Right ventricle myocardium inferior (tissue), 1 donor: ENCODE measurements at regions not wholly inside any gene's neighbourhood (a gene's known extent, or its start where the extent isn't known, plus 50 kb on each side); places are given as distances from the start of the nearest gene placed in this dataset.

ENCODE experiments used
- ATAC-seq: fragments of 200-7000 bp; cut with Tn5 transposase; one replicate; pipeline ENCODE4 v1.9.1; 2020; ENCODE audit warnings: mild to moderate bottlenecking, moderate library complexity
- DNase-seq: peaks from one replicate; pipeline ENCODE4 v3.0.0; 2021; ENCODE audit errors: missing footprints
- intact Hi-C: fragments of 100-400 bp; cut with DNase I; formaldehyde crosslinking; loops from one replicate; pipeline ENCODE4 v1.11.0; 2022
- donor health status: DM: no; HTN: yes; CAD: no; lungs with severe emphysema.

DNA sequence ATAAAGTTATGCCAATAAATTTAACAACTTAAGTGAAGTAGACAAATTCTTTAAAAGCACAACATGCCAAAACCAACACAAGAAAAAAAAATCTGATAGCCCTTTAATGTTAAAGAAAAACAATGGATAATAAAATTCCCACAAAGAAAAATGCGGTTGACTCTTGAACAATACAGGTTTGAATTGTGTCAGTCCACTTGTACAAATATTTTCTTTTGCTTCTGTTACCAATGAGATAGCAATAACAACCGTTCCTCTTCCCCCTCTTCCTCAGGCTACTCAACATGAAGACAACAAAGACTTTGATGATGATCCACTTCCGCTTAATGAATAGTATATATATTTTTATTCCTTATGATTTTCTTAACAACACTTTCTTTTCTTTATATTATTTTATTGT is 283.9 kb upstream of the MAN1A1 start:
- DNase-seq = no peak
- intact Hi-C loops = no loop called here
- ATAC-seq = no peak

DNA sequence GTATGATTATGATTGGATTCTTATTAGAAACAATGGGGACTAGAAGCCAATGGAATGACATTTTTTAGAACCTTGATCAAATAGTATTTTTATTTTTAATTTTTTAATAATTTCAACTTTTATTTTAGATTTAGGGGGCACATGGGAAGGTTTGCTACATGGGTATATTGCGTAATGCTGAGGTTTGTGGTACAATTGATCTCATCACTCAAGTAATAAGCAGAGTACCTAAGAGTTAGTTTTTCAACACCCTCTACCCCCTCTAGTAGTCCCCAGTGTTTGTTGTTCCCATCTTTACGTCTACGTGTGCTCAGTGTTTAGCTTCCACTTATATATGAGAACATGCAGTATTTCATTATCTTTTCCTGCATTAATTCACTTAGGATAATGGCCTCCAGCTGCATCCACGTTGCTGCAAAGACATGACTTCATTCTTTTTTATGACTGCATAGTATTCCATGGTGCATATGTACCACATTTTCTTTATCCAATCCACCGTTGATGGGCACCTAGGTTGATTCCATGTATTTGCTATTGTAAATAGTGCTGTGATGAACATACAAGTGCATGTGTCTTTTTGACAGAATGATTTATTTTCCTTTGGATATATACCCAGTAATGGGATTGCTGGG is 281.1 kb upstream of the MAN1A1 start:
- DNase-seq (no peak), ATAC-seq (no peak)
- intact Hi-C loops = no loop called here

DNA sequence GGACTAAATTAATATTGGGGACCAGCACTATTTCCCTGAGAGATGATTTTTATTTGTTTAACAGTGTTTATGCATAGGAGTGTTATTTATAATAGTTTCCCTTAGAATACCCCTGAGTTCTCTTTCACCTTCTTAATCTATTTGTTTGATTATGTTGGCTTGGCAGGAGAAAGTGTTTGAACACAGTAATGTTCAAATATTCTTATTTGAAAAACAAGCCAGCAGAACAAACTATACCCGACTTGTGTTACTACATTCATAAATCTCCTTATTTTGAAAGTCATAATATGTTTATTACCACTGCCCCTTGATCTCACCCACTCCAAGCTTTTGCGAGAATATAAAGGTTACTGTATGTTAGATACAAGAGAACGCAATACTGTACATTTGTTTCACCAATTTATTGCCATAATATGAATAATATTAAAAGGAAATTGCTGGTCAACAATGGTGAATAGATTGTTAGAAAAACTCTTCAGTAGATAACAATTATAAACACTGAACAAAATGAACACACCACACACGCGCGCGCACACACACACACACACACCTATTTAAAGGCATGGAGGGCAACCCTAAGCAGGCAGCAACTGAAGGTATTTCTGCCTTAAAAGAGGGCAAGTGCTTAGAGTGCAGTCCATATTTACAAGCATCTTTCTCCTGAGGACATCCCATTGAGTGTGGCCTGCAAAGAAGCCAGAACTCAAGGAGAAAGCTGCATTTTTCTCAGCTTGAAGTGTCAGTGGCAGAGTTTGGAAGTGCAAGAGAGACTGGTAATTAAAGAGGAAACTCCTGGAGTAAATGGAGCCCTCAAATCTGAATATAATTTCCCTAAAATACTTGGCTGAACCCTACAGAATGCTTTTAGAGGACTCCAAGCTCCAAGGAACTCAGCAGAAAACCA is 279.4 kb upstream of the MAN1A1 start:
- no peak for DNase-seq
- intact Hi-C loops = no loop called here
- no peak for ATAC-seq

DNA sequence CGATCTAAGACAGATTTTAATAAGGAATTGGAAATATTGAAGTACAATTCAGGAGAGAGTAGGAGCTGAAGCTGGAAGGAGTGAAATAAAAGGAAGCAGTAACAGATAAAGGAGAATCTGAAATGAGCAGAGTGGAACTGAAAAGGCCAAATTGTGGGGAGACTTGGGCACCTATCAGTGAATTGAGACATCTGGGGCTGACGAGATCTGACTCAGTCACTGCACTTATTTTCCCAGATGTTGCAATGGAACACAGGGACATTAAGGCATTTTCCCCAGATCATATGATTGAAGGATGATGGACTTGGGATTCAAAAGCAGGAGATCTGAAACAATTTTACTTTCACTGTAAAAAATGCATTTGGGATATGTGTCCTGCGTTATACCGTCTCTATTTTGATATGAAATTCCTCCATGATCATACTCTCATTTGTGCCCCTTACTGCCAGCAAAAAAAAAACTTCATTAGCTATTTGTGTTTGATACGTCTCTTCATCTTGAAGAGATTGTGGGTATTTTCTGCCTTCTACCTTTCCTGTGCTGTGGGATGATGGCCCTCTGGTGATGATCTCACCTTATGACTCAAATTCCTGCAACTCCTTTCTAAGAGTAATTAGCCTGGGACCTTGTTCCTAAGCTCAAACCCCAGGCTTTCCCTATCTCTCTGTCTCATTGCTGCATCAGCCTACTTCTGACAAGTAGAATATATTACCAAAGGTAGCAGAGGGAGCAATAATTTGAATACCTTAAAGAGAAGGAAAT is 278.5 kb upstream of the MAN1A1 start:
- ATAC-seq (no peak), DNase-seq (no peak)
- intact Hi-C loops = no loop called here

DNA sequence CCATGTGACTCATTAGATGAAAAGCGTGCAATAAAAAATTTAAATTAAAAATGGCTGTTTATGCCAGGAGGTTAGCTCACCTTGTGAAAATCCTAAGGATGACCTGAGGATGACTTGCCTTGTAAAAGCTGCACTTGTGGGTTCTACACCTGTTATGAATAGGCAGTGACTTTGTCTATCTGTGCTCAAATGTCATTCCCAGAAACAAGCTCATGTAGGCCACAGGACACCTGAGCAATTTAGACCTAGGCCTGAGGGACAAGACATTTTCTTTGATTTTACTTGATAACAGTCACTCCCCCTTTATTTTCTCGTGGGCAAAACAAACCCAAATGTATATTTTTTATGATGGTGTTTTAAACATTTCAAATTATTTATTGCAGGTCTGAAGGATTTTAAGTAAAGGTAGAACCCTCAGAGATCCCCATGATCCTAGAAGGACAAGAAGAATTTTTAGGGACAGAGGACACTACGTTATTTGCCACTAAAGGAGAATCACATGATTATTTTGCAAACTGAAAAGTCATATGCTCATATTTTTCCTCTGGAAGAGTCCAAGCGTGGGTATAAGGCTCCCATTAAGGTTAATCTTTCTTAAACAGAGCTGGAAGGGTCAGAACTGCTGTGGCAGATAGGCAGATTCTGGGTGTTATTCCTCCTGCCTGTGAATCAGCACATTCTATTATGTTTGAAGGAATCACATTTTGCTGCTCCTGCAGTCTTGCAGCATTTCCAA is 277.5 kb upstream of the MAN1A1 start:
- intact Hi-C loops = no loop called here
- ATAC-seq = no peak
- DNase-seq = no peak

DNA sequence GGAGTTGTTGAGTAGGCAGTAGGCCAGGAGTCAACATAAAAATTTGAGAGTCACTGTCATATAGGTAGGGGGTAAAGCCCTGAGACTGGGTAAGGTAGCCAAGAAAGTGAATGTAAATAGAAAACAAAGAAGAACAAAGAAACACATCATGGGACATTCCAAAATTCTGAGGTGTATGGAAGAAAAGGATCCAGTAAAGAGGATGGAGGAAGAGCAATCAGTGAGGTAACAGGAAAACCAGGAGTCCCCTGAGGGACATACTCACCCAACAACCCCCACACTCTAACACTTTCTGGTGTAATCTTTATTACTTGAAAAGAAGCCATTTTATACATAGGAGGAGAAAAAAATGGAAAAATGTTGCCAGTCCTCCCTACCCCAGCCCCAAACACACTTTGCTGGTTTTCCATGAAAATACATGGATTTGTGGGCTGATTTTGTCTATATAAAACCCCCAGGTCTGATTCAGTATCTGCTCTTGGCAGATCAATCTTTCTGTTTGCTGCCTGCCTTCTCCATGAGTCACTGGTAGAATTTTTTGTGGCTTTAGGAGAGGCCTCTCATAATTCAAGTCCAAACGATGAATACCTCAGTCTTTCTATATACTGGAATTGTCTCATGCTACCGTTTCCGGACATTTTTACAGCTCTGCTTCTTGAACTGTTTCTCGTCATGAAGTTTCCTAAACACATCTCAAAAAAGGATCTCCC is 271.4 kb upstream of the MAN1A1 start:
- ATAC-seq = no peak
- no peak for DNase-seq
- intact Hi-C loops = no loop called here

DNA sequence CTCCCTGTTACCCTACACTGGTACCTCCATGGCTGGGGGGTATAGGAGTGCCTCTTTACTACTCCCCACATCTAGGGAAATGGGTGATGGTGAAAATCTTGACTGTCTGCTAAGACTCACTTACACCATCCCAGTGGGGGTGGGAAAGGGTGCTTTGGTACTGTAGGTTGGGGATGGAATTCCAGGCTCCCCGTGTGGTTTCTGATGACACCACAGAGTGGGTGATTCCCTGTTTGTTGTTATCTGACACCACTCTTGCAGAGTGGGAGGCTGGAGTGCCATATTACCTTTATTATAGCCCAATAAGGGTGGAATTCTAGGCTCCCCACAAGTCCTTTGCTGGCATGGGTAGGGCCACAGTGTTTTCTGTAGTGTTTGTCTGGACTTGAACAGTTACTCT is 264.6 kb upstream of the MAN1A1 start:
- DNase-seq (no peak), ATAC-seq (no peak)
- intact Hi-C loops = no loop called here

DNA sequence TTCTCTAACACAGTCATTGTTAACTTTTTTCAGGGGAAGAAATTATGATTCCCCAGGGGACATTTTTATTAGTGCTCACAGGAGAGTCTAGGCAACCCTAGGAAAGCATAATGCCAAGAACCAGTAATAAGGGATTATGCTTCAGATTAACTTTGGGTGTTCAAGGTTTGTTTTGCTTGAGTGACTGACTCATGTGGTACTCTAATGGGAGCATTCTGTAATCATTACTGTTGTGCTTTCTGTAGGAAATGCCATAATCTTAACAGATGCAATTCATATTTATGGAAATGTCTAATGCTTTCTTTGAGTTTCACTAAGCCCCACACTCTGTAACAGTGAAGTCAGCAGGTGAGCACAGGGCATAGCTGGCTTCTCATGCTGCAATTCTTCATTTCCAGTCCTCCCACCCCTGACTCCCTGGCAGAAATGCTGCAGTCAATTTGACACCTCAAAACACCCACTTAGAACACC is 263.4 kb upstream of the MAN1A1 start:
- ATAC-seq (no peak), DNase-seq (no peak)
- intact Hi-C loops = no loop called here

DNA sequence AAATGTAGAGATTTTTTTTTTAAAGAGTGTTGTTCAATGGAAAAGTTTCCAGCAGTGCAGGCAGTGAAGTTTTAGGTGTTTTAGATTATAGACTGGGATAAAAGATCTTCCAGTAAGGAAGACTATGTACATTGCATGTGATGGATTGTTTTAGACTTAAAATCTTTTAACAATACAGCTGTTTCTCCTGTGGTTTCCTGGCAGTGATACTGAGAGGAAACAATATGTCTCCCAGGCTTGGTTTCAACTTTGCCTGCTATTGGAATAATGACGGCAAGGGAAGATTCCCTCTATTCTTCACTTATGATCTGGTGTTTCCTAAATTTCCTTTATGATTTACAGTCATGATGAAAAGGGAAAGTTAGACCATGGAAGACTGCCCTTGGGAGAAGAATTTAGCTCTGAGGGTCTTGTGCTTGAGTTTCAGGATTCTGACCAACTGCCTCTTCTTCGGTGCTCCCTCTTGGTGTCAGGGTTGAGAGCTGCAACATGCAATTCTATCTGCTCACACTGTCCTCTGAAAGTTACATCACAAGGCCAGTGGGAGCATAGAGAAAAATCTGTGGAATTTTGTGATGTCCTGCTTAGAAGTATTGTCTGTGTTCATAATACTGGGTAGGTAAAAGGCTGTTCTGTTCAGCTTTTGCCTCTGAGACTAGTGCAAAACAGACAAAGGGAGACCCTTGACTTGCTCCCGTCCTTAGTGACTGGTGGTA is 262.8 kb upstream of the MAN1A1 start:
- intact Hi-C loops = no loop called here
- no peak for ATAC-seq

DNA sequence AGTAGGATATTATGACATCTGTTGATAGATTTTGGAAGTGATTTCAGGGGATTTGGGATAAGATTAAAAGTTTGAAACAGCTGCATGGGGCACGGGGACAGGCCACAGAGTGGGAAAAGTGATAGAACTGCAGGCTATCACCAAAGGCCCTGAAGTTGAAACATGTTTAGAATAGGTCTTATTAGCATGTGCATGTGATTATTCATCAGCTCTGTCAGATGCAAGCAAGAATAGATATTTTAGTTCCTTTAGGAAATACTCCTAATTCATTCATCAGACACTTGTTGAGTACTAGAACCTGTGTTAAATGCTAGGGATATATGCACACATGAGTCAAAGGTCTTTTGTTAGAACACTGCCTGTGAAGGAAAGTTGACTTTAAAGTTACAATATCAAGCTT is 261.2 kb upstream of the MAN1A1 start:
- no peak for DNase-seq
- intact Hi-C loops = no loop called here
- ATAC-seq = no peak

More for the DNA sequence above, 262.8 kb upstream of the MAN1A1 start:
- DNase-seq = no peak

DNA sequence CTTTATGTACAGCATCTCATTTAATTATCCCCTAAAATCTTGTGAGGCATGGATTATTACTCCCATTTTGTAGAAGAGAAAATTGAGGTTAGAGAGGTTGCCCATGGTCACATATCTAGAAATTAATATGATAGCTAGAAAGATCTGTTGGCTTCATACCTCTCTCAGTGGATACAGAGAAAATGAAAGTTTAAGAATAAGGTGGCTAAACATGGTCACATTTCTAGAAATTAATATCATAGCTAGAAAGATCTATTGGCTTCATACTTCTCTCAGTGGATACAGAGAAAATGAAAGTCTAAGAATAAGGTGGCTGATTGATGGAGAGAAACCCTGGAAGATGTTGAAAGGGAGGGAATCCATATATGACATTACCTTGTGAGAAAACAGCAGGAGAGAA is 260.7 kb upstream of the MAN1A1 start:
- intact Hi-C loops = no loop called here
- no peak for ATAC-seq
- DNase-seq = no peak

DNA sequence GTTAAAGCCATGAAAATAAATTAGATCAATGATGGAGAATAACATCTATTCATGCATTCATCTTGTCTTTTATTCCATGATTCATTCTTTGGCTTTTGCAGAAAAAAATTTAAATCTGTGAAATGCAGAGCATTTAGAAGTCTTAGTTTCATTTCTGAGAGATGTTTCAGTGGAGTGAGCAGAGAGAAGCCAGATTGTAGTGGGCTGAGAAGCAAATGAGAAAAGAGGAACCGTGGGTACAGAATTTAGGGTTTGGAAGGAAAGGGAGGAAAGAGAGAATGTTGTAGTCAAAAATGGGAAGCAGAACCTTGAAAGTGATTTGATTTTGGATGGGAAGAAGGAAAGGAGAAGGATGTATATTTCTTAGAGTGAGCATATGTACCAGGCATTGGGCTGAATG is 260.3 kb upstream of the MAN1A1 start:
- ATAC-seq = no peak
- DNase-seq = no peak
- intact Hi-C loops = no loop called here

DNA sequence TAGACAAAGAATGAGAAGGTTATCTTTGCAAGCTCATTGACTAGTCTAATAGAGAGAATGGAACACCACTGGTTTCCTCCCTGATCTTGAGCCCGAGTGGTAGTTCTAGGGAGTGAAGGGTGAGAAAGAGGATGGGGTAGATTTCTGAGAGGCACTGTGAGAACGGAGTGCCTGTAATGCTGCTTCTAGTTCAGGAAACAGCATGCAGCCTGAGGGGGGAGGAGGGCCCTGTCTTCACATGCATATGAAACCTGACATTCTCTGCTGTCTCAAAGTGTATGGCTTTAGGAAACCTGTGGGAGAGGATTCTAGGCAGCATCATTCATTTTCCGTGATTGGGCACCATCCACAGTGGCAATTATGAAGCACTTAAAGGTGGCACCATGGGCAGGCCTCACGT is 259.4 kb upstream of the MAN1A1 start:
- intact Hi-C loops = no loop called here
- DNase-seq (no peak), ATAC-seq (no peak)

DNA sequence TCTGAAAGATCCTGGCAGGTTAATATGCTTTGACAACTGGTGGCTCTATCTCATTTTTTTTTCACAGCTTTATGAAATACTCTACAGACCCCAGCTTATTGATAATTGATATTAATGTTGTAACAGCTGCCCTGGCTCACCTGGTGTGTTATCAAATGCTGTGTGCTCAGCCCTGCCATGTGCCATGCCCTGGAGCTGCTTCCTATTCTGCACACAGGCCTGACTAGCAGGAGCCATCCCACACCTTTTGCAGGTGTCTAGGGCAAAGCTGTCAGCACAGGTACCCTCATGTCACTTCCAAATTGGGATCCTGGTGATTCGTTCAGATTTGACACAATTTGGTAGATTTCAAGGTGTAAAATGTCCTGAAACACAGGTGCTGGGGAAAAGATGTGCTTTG is 254.6 kb upstream of the MAN1A1 start:
- ATAC-seq (no peak), DNase-seq (no peak)
- intact Hi-C loops = no loop called here

DNA sequence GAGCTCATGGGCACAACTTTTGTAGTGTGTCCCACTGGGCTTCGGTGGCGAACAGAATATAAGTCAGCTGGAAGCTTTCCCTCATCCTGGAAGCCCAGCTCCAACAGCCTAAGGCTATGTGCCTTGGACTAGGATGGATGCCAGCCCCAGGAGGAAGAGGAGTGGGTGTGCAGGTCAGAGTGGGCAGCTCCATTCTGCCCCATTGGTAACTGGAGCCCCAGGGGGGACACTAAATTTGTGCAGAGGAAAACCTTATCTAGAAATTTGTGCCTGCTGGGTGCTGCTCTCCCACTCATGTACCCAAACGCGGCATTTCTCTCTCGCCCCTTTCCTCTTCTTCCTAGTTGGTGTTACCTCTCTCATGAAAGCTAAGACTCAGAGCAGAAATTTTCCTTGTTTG is 253.9 kb upstream of the MAN1A1 start:
- intact Hi-C loops = no loop called here
- DNase-seq (no peak), ATAC-seq (no peak)

DNA sequence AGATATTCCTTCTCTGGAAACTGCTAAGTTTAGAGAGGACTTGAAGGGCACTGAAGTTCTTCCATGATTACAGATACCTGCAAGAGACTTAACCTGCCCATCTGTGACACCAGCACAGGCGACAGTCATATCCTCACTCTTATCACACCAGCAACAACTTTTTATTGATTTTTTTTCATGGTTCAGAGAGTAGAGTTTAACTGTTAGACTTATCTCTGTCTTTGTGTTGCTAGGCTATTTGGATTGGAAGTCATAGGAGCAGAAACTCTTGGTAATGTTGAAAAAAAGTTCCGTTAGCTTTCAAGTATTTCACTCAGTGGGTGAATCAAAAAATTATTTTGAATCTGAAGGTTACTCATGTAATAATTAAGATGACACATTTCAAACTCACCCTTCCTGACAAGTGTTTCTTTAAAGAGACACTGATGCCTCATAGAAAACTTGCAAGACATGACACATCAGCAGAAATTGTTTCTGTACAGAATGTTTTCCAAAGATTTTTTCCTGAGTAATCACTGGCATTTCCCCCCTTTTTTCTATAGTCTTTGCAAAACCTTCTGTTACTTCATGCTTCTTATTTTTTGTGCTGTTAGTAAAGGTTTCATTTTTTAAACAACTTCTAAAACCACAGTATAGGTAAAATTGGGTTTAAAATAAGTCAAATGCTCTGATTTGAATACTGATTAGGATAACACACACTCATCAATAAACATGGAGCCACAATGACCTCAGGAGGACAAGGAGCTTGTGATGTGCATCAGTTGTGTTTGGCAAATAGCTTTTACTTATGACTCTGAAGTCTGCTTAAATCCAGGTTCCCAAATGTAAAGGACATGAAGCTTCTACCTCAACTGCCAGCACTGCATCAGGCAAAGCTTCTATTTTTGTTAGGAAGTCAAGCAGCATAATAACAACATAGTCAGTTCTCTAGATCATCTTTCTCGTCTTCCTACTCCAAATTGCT is 252.9 kb upstream of the MAN1A1 start:
- intact Hi-C loops = no loop called here
- no peak for ATAC-seq

DNA sequence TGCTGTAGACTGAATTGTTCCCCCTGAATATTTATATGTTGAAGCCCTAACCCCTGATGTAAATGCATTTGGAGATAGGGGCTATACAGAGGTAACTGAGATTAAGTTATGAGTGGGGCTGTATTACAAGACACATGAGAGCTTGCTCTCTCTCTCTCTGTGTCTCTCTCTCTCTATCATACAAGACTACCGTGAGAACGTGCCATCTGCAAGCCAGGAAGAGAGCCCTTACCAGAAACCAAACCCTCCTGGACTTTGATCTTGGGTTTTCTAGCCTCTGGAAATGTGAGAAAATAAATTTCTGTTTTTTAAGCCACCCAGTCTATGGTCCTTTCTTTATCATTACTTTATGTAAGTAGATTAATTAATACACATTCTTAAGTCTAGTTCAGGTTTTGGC is 249.3 kb upstream of the MAN1A1 start:
- ATAC-seq = no peak
- intact Hi-C loops = no loop called here

More for the DNA sequence above, 252.9 kb upstream of the MAN1A1 start:
- DNase-seq = no peak

More for the DNA sequence above, 249.3 kb upstream of the MAN1A1 start:
- DNase-seq = no peak
